GM12878 (cell line): ENCODE measurements at regions not wholly inside any gene's neighbourhood (a gene's known extent, or its start where the extent isn't known, plus 50 kb on each side); places are given as distances from the start of the nearest gene placed in this dataset.

ENCODE experiments used
- ATAC-seq: fragments of 200-7000 bp; cut with Tn5 transposase; 3 replicates; pipeline ENCODE4 v1.9.1; 2020; ENCODE audit warnings: mild to moderate bottlenecking, moderate library complexity
- BruUV-seq: library from RNA; stranded (reverse); fragments of 400-500 nt; replicated peaks from 2 replicates; lab custom pipeline; 2021; lab: Mats Ljungman, UMichigan
- CTCF ChIA-PET: fragments of 300-600 bp; sonication (Branson Sonifier 250); formaldehyde crosslinking; extraction: SDS; loops from one replicate; lab custom pipeline; 2021; ENCODE audit warnings: inconsistent platforms; lab: Yijun Ruan, JAX
- POLR2A ChIA-PET: fragments of 350-600 bp; formaldehyde crosslinking; extraction: SDS; loops from one replicate; lab custom pipeline; 2021; ENCODE audit warnings: inconsistent platforms; lab: Charles Lee
- RAD21 ChIA-PET: fragments of 300-600 bp; sonication (Branson Sonifier 250); formaldehyde crosslinking; loops from one replicate; lab custom pipeline; 2023; ENCODE audit warnings: antibody characterized with exemption; ENCODE audit not compliant: unreplicated experiment; lab: Charles Lee
- SMC1A ChIA-PET: fragments of 300-600 bp; sonication (Branson Sonifier 250); formaldehyde crosslinking; loops from one replicate; lab custom pipeline; 2023; ENCODE audit not compliant: unreplicated experiment, uncharacterized antibody; lab: Charles Lee
- DNase-seq: peaks from one replicate; pipeline ENCODE4 v3.0.0-alpha.2; 2011; ENCODE audit warnings: low read depth, low spot score
- FAIRE-seq: peaks from 3 replicates; lab custom pipeline; 2011; peaks lifted over from hg19 to GRCh38; lab: Jason Lieb, UNC
- H2AFZ ChIP-seq: 2 replicates; pipeline ENCODE4 v1.6.0; 2011; ENCODE audit warnings: low read depth, low read length, control low read depth; ENCODE audit not compliant: control insufficient read depth
- H3K27ac ChIP-seq: 2 replicates; pipeline ENCODE4 v1.5.1; 2011; ENCODE audit warnings: control low read depth; ENCODE audit not compliant: control insufficient read depth, insufficient read depth
- H3K27me3 ChIP-seq, 2 experiments: replicated peaks in 1 of 2; 2 replicates each; pipeline versions ENCODE4 v1.6.0 to v1.6.1; 2011; ENCODE audit warnings: low read length in 1 of 2; ENCODE audit not compliant: control insufficient read depth in 2 of 2, insufficient read depth in 2 of 2
- H3K36me3 ChIP-seq, 2 experiments: 2 replicates each; pipeline ENCODE4 v1.5.1; 2011; ENCODE audit warnings: low read length in 1 of 2; ENCODE audit not compliant: control insufficient read depth in 2 of 2, insufficient read depth in 2 of 2
- H3K4me1 ChIP-seq: 2 replicates; pipeline ENCODE4 v1.6.1; 2011; ENCODE audit warnings: mild to moderate bottlenecking, low read length, moderate library complexity, mixed read lengths; ENCODE audit not compliant: control insufficient read depth, insufficient read depth
- H3K4me2 ChIP-seq: 2 replicates; pipeline ENCODE4 v1.6.0; 2011; ENCODE audit warnings: control low read depth; ENCODE audit not compliant: control insufficient read depth, insufficient read depth
- H3K4me3 ChIP-seq: fragments of 200-600 bp; sonication (generic); 2 replicates; pipeline ENCODE4 v1.5.1; 2016
- H3K79me2 ChIP-seq: 2 replicates; pipeline ENCODE4 v1.6.0; 2011; ENCODE audit warnings: low read length; ENCODE audit not compliant: control insufficient read depth, insufficient read depth
- H3K9ac ChIP-seq: 2 replicates; pipeline ENCODE4 v1.8.0; 2011; ENCODE audit warnings: low read length, control low read depth, mixed read lengths; ENCODE audit not compliant: control insufficient read depth, insufficient read depth
- H3K9me3 ChIP-seq: replicated peaks from 3 replicates; pipeline ENCODE4 v1.5.1; 2011; ENCODE audit warnings: mild to moderate bottlenecking, low read length; ENCODE audit not compliant: control insufficient read depth, insufficient read depth
- H4K20me1 ChIP-seq: 2 replicates; pipeline ENCODE4 v1.6.0; 2011; ENCODE audit not compliant: control insufficient read depth, insufficient read depth
- ELK1 ChIP-seq: IDR thresholded peaks from 2 replicates; pipeline ENCODE4 v1.6.1; 2012; ENCODE audit warnings: low read depth, low read length, improper control_type of control experiment
- EZH2 ChIP-seq: IDR thresholded peaks from 2 replicates; pipeline ENCODE4 v1.6.1; 2012; ENCODE audit warnings: low read depth, mild to moderate bottlenecking, control low read depth, inconsistent platforms, low read length, borderline replicate concordance; ENCODE audit not compliant: control insufficient read depth
- IRF5 ChIP-seq: fragments of 450-650 bp; IDR thresholded peaks from 2 replicates; pipeline ENCODE4 v1.6.1; 2017; ENCODE audit warnings: borderline replicate concordance
- KDM1A ChIP-seq: fragments of 200-600 bp; sonication (generic); IDR thresholded peaks from 2 replicates; pipeline ENCODE4 v1.6.1; 2016; ENCODE audit warnings: borderline replicate concordance
- MYC ChIP-seq: IDR thresholded peaks from 2 replicates; pipeline ENCODE4 v1.6.1; 2011; ENCODE audit warnings: mild to moderate bottlenecking, low read length, moderate library complexity, inconsistent platforms; ENCODE audit not compliant: insufficient read depth, insufficient replicate concordance, insufficient read length, severe bottlenecking
- NR2C1 ChIP-seq: fragments of 450-650 bp; IDR thresholded peaks from 2 replicates; pipeline ENCODE4 v1.6.1; 2017; ENCODE audit warnings: antibody characterized with exemption, mild to moderate bottlenecking, moderate library complexity
- PAX8 ChIP-seq: fragments of 450-650 bp; IDR thresholded peaks from 2 replicates; pipeline ENCODE4 v1.6.1; 2017; ENCODE audit warnings: mild to moderate bottlenecking, moderate library complexity
- RBBP5 ChIP-seq: fragments of 200-600 bp; sonication (generic); conservative IDR thresholded peaks from 2 replicates; pipeline ENCODE4 v1.6.1; 2016
- SIX5 ChIP-seq: IDR thresholded peaks from 2 replicates; pipeline ENCODE4 v1.6.1; 2011; ENCODE audit warnings: mild to moderate bottlenecking, low read depth, low read length, moderate library complexity; ENCODE audit not compliant: severe bottlenecking
- TARDBP ChIP-seq: IDR thresholded peaks from 2 replicates; pipeline ENCODE4 v1.6.1; 2016; ENCODE audit warnings: borderline replicate concordance
- USF2 ChIP-seq: IDR thresholded peaks from 2 replicates; pipeline ENCODE4 v1.6.1; 2011; ENCODE audit warnings: low read depth, low read length, improper control_type of control experiment, borderline replicate concordance
- YY1 ChIP-seq: IDR thresholded peaks from 2 replicates; pipeline ENCODE4 v1.6.1; 2011; ENCODE audit warnings: low read depth, mild to moderate bottlenecking, low read length
- ZBTB40 ChIP-seq: fragments of 450-650 bp; IDR thresholded peaks from 2 replicates; pipeline ENCODE4 v1.6.1; 2016; ENCODE audit warnings: mild to moderate bottlenecking, moderate library complexity, borderline replicate concordance
- ZNF217 ChIP-seq: fragments of 450-650 bp; IDR thresholded peaks from 2 replicates; pipeline ENCODE4 v1.6.1; 2017; ENCODE audit warnings: antibody characterized with exemption, mild to moderate bottlenecking
- ZNF622 ChIP-seq: fragments of 450-650 bp; IDR thresholded peaks from 2 replicates; pipeline ENCODE4 v1.6.1; 2017; ENCODE audit warnings: mild to moderate bottlenecking, inconsistent platforms
- WGBS: methylation state at CpG from one replicate; pipeline ENCODE4 v1.1.6; 2016; ENCODE audit warnings: low lambda C conversion rate; ENCODE audit not compliant: insufficient replicate concordance, insufficient coverage; ENCODE audit errors: missing lambda C conversion rate; 5-methylcytosine and 5-hydroxymethylcytosine counted together
- in situ Hi-C: fragments of 300-500 bp; cut with MboI; formaldehyde crosslinking; loops from 9 replicates; pipeline ENCODE4 v1.14.3; 2018; ENCODE audit warnings: mixed read lengths
- intact Hi-C: fragments of 100-400 bp; cut with micrococcal nuclease; formaldehyde crosslinking; loops from one replicate; pipeline ENCODE4 v1.14.2; 2022; ENCODE audit not compliant: unreplicated experiment

- TF ChIP-seq IRF5 (no peak), KDM1A (no peak), ZNF622 (no peak)
Observed at GRCh38 chr17:53316073-53316472, 506.7 kb upstream of the KIF2B start (continued).

- Histone ChIP-seq H3K79me2 (no peaks in the 10 kb centered on the region), H3K9ac (no peak overlapping the region), H3K36me3 (no peaks in the 10 kb centered on the region), H3K4me2 (no peak overlapping the region), H3K4me3 (no peak overlapping the region), H3K27ac (no peak overlapping the region), H2AFZ (no peak overlapping the region), H3K27me3 (no peaks in the 10 kb centered on the region), H4K20me1 (no peaks in the 10 kb centered on the region), H3K9me3 (no peaks in the 10 kb centered on the region), H3K4me1 (no peaks in the 10 kb centered on the region)
- intact Hi-C loops: no loop called here
- 47% methylated on average over 3 of the region's 3 CpGs for WGBS
- ChIA-PET CTCF (no interaction called here), SMC1A (no interaction called here), RAD21 (no interaction called here), POLR2A (no interaction called here)
- no TSS peak for BruUV-seq
- in situ Hi-C loops: no loop called here
- ATAC-seq (no peak), DNase-seq (no peak), FAIRE-seq (no peak)
- no peak for TF ChIP-seq ZBTB40
- no peak for TF ChIP-seq TARDBP
- TF ChIP-seq ELK1: no peak
- TF ChIP-seq USF2: no peak
- no peak for TF ChIP-seq EZH2
- TF ChIP-seq SIX5: no peak
- no peak for TF ChIP-seq YY1
- no peak for TF ChIP-seq MYC
- TF ChIP-seq PAX8: no peak
- no peak for TF ChIP-seq NR2C1
- no peak for TF ChIP-seq ZNF217
- no peak for TF ChIP-seq RBBP5
Observed at GRCh38 chr17:53314521-53314920, 508.2 kb upstream of the KIF2B start.
